ENCODE measurements at regions not wholly inside any gene's neighbourhood (a gene's known extent, or its start where the extent isn't known, plus 50 kb on each side); places are given as distances from the start of the nearest gene placed in this dataset.

DNA sequence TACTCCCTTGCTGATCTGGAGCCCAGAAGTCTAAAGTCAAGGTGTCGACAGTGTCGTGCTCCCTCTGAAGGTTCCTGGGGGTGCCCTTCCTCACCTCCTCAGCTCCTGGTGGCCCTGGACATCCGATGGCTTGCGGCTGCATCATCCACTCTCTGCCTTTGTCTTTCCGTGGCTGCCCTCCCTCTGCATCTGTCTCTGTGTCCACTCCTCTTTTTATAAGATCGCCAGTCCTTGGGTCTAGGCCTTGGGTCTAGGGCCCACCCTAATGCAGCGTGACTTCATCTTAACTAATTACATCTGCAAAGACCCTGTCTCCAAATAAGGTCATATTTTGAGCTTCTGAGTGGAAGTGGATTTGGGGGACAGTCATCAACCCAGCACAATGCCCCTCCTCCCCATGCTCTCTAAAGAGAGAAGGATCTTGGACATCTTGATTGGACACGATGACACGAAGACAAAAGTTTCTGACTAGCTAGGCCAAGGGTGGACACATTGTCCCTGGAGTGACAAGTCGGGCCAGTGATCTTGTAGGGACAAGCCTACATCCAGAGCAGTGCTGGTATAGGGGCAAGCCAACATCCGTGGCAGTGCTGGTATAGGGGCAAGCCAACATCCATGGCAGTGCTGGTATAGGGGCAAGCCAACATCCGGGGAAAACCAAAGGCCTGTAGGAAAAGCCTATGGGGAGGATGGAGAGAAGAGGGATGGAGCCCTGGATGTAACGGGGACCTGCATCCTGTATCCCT lies 93.9 kb upstream of the DIO3 start:
- Histone ChIP-seq H3K27ac (no peak overlapping the region), H3K9me3 (no peaks in the 10 kb centered on the region), H3K36me3 (no peaks in the 10 kb centered on the region), H3K27me3 (peaks cover 11% of the 10 kb centered on the region), H3K4me3 (no peak overlapping the region), H3K4me1 (no peaks in the 10 kb centered on the region)
- DNase-seq (ENCODE audit: low spot score in 2 of 2) = peak in 1 of 2 donors; percentile 64
- no peak for TF ChIP-seq EP300 (IDR thresholded peaks at IDR 0.05)
- TF ChIP-seq POLR2A (IDR thresholded peaks at IDR 0.05) = no peak
- TF ChIP-seq CTCF (IDR thresholded peaks at IDR 0.05) = no peak
- TF ChIP-seq POLR2AphosphoS5 (IDR thresholded peaks at IDR 0.05) = no peak
- 95% methylated on average over 13 of the region's 13 CpGs for WGBS

GRCh38 chr14:101469382-101470247 lies 91.7 kb upstream of the DIO3 start:
- H3K4me3 ChIP-seq = no peak overlapping the region
- WGBS = 85% methylated on average over 15 of the region's 25 CpGs
- H3K27me3 ChIP-seq = peaks cover 6% of the 10 kb centered on the region
- H3K36me3 ChIP-seq = no peaks in the 10 kb centered on the region
- no peaks in the 10 kb centered on the region for H3K9me3 ChIP-seq
- no peak overlapping the region for H3K27ac ChIP-seq
- DNase-seq (ENCODE audit: low spot score in 2 of 2) = peak; percentile 48 to 77
- no peaks in the 10 kb centered on the region for H3K4me1 ChIP-seq
- TF ChIP-seq POLR2AphosphoS5 (IDR thresholded peaks at IDR 0.05) = no peak
- TF ChIP-seq POLR2A (IDR thresholded peaks at IDR 0.05) = no peak
- no peak for TF ChIP-seq CTCF (IDR thresholded peaks at IDR 0.05)
- no peak for TF ChIP-seq EP300 (IDR thresholded peaks at IDR 0.05)

DNA sequence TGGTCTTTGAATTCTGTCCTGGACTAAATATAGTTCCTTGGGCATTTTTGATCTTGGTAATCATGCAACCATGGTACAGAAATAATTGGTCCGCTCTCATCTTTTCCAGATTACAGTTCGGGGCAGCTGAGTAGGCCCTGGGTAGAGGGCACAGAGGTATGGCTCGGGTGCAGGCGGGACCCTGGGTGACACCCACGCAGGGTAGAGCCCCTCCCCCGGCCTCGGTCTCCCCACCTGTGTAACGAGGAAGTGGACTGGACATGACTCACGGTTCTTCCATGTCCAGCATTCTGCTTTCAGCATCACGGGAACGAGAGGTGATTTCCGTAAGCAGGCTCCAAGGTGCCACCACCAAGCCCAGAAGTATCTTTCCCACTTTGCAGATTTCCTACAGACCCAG lies 91.0 kb upstream of the DIO3 start:
- DNase-seq (ENCODE audit: low spot score in 2 of 2) = peak in 1 of 2 donors; percentile 62
- H3K4me1 ChIP-seq = peaks cover 5% of the 10 kb centered on the region
- H3K27ac ChIP-seq = no peak overlapping the region

DNA sequence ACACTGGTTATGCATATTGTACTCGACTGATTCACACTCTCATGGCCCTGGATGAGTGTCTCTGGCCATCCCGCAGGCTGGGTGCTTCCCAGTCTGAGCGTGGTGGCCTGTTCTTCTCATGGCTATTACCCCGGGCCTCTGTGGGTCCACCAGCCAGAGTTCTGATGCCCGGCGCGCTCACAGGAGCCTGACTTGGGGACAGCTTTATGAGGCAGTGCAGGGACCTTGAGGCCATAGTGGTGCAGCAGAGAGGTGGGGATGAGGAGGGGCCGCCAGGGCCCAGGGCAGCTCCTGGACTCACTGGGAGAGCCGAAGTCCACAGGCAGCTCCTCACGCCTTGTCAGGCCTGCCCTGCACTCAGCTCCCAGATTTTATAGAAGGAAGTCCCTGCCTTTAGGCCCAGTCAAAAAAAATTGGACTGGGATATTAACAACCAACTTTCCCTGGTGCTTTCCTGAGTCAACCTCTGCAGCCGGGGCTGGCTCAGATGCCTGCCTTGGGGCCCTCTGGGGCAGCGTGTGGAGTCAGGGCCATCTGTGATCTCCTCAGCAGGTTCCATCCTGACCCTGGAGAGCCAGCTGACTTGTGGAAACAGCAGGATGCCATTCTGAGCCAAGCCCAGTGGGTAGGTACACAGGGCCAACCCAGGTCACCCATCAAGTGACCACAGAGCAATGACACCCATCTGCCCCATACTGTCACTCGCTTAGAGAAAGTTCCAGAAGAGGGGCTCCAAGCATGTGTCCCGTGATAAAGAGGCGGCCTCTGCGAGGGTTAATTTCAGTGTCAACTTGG lies 89.4 kb upstream of the DIO3 start:
- TF ChIP-seq POLR2AphosphoS5 (IDR thresholded peaks at IDR 0.05) (no peak), POLR2A (IDR thresholded peaks at IDR 0.05) (no peak), CTCF (IDR thresholded peaks at IDR 0.05) (no peak), EP300 (IDR thresholded peaks at IDR 0.05) (no peak)
- Histone ChIP-seq H3K27me3 (peaks cover 22% of the 10 kb centered on the region), H3K4me1 (peaks cover 9% of the 10 kb centered on the region), H3K36me3 (no peaks in the 10 kb centered on the region), H3K9me3 (no peaks in the 10 kb centered on the region), H3K27ac (no peak overlapping the region), H3K4me3 (no peak overlapping the region)
- DNase-seq (ENCODE audit: low spot score in 2 of 2) = peak; percentile 29 to 62
- WGBS = 87% methylated on average over 14 of the region's 16 CpGs

More for the DNA sequence above, 91.0 kb upstream of the DIO3 start:
- no peak overlapping the region for H3K4me3 ChIP-seq
- H3K36me3 ChIP-seq = no peaks in the 10 kb centered on the region
- peaks cover 7% of the 10 kb centered on the region for H3K27me3 ChIP-seq
- 84% methylated on average over 12 of the region's 12 CpGs for whole genome bisulfite sequencing
- TF ChIP-seq POLR2AphosphoS5 (IDR thresholded peaks at IDR 0.05) (no peak), CTCF (IDR thresholded peaks at IDR 0.05) (no peak), POLR2A (IDR thresholded peaks at IDR 0.05) (no peak), EP300 (IDR thresholded peaks at IDR 0.05) (no peak)
- no peaks in the 10 kb centered on the region for H3K9me3 ChIP-seq

All from suprapubic skin (tissue), 4 donors.